Smooth muscle cell (in vitro differentiated cells): ENCODE measurements at regions not wholly inside any gene's neighbourhood (a gene's known extent, or its start where the extent isn't known, plus 50 kb on each side); places are given as distances from the start of the nearest gene placed in this dataset.

ENCODE experiments used
- DNase-seq: peaks from one replicate; lab custom pipeline; 2025; ENCODE audit not compliant: unreplicated experiment; lab: John Stamatoyannopoulos, UW
- H2AFZ ChIP-seq: fragments of 200-600 bp; sonication (generic); 2 replicates; pipeline ENCODE4 v1.6.0; 2016; ENCODE audit warnings: antibody characterized with exemption, low read depth, mild to moderate bottlenecking
- H3F3A ChIP-seq: fragments of 200-600 bp; sonication (generic); 2 replicates; pipeline ENCODE4 v1.6.0; 2017; ENCODE audit warnings: antibody characterized with exemption, low read depth
- H3K27ac ChIP-seq: fragments of 200-600 bp; sonication (generic); 2 replicates; pipeline ENCODE4 v1.5.1; 2016; ENCODE audit warnings: low read depth, mild to moderate bottlenecking
- H3K27me3 ChIP-seq: fragments of 200-600 bp; sonication (generic); 2 replicates; pipeline ENCODE4 v1.6.1; 2016; ENCODE audit warnings: low read depth, mild to moderate bottlenecking
- H3K36me3 ChIP-seq: fragments of 200-600 bp; sonication (generic); 2 replicates; pipeline ENCODE4 v1.5.1; 2016; ENCODE audit warnings: low read depth
- H3K4me1 ChIP-seq: fragments of 200-600 bp; sonication (generic); 2 replicates; pipeline ENCODE4 v1.5.1; 2016; ENCODE audit warnings: low read depth
- H3K4me2 ChIP-seq: fragments of 200-600 bp; sonication (generic); 2 replicates; pipeline ENCODE4 v1.6.0; 2016; ENCODE audit warnings: mild to moderate bottlenecking
- H3K4me3 ChIP-seq: fragments of 200-600 bp; sonication (generic); 2 replicates; pipeline ENCODE4 v1.5.1; 2016; ENCODE audit warnings: mild to moderate bottlenecking
- H3K79me2 ChIP-seq: fragments of 200-600 bp; sonication (generic); 2 replicates; pipeline ENCODE4 v1.6.0; 2016; ENCODE audit warnings: low read depth, mild to moderate bottlenecking
- H3K9ac ChIP-seq: fragments of 200-600 bp; sonication (generic); 2 replicates; pipeline ENCODE4 v1.6.0; 2016; ENCODE audit warnings: low read depth
- H3K9me3 ChIP-seq: fragments of 200-600 bp; sonication (generic); replicated peaks from 2 replicates; pipeline ENCODE4 v1.5.1; 2016; ENCODE audit warnings: low read depth
- H4K20me1 ChIP-seq: fragments of 200-600 bp; sonication (generic); 2 replicates; pipeline ENCODE4 v1.6.0; 2016; ENCODE audit warnings: low read depth
- CTCF ChIP-seq: fragments of 200-600 bp; sonication (generic); IDR thresholded peaks from 2 replicates; pipeline ENCODE4 v1.5.1; 2017; ENCODE audit warnings: borderline replicate concordance, mild to moderate bottlenecking, antibody characterized with exemption; ENCODE audit not compliant: insufficient read depth, poor library complexity, severe bottlenecking
- WGBS: methylation state at CpG from one replicate; pipeline ENCODE4 v1.1.7; 2016; ENCODE audit warnings: low lambda C conversion rate; 5-methylcytosine and 5-hydroxymethylcytosine counted together

GRCh38 chr12:25861226-25861625 lies 97.3 kb upstream of the RASSF8 start:
- no peak overlapping the region for H3K9ac ChIP-seq
- WGBS, result 92% methylated on average over 2 of the region's 2 CpGs

GRCh38 chr12:25864306-25865276 lies 93.9 kb upstream of the RASSF8 start:
- Histone ChIP-seq H3K4me3 (no peak overlapping the region), H3K36me3 (no peaks in the 10 kb centered on the region), H3F3A (peaks cover 14% of the 10 kb centered on the region), H2AFZ (no peak overlapping the region), H3K79me2 (no peaks in the 10 kb centered on the region), H3K27ac (no peak overlapping the region), H4K20me1 (no peaks in the 10 kb centered on the region), H3K4me2 (peak overlapping the region; percentile 1), H3K27me3 (no peaks in the 10 kb centered on the region), H3K4me1 (peaks cover 6% of the 10 kb centered on the region), H3K9ac (no peak overlapping the region), H3K9me3 (no peaks in the 10 kb centered on the region)
- no peak for TF ChIP-seq CTCF
- no peak for DNase-seq
- 66% methylated on average over 3 of the region's 3 CpGs for WGBS

More at GRCh38 chr12:25861226-25861625, 97.3 kb upstream of the RASSF8 start:
- no peak overlapping the region for H3K4me3 ChIP-seq
- H3K9me3 ChIP-seq, result no peaks in the 10 kb centered on the region
- H3K4me1 ChIP-seq, result no peaks in the 10 kb centered on the region
- H3K79me2 ChIP-seq, result no peaks in the 10 kb centered on the region
- H2AFZ ChIP-seq, result no peak overlapping the region
- TF ChIP-seq CTCF, result no peak
- no peaks in the 10 kb centered on the region for H4K20me1 ChIP-seq
- H3K27me3 ChIP-seq, result no peaks in the 10 kb centered on the region
- no peak overlapping the region for H3K4me2 ChIP-seq
- no peak for DNase-seq
- H3K27ac ChIP-seq, result peak overlapping the region; percentile 28
- H3K36me3 ChIP-seq, result no peaks in the 10 kb centered on the region
- peaks cover 5% of the 10 kb centered on the region for H3F3A ChIP-seq

DNA sequence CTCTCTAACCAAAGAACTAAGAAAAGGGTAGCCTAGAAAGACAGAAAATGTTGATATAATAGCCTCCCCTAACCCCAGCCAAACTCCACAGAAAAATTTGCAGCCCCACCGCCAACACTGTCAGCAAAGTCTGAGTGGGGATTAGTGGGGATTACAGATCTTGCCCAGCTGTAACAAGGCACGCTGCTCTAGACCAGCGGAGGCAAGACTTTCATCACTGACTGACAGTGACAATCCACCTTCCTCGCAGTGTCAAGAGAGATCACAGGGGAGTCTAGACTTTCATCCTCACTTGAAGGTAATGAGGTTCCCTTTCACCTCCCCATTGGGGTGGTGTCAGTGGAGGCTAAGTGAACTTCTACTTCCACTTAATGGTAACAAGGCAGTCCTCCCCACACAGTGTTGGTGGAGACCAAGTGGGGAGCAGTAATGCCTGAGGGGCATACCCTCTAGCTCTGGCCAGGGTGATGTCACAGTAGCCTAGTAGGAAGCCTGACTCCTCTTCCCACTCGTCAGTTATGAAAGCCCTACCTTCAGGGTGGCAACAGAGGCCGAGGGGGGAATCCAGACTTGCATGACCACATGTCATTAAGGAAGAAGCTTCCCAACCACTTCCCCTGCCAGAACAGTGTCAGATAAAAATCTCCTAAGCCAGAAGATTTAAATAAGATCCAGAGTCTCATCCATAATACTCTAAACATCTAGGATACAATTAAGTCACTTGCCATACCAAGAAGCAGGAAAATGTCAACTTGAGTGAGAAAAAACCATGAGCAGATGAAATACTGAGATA lies 91.7 kb upstream of the RASSF8 start:
- H3F3A ChIP-seq, result peaks cover 14% of the 10 kb centered on the region
- no peak for TF ChIP-seq CTCF
- no peak overlapping the region for H3K4me3 ChIP-seq
- H3K4me2 ChIP-seq, result peak overlapping the region; percentile 53
- no peaks in the 10 kb centered on the region for H3K9me3 ChIP-seq
- H3K79me2 ChIP-seq, result no peaks in the 10 kb centered on the region
- peak overlapping the region; percentile 55 for H3K9ac ChIP-seq
- peak; percentile 26 for DNase-seq
- H4K20me1 ChIP-seq, result no peaks in the 10 kb centered on the region
- peaks cover 6% of the 10 kb centered on the region for H3K4me1 ChIP-seq
- H3K27me3 ChIP-seq, result no peaks in the 10 kb centered on the region
- H3K27ac ChIP-seq, result peak overlapping the region; percentile 88
- H2AFZ ChIP-seq, result no peak overlapping the region
- 2% methylated on average over 6 of the region's 6 CpGs for WGBS
- H3K36me3 ChIP-seq, result no peaks in the 10 kb centered on the region
